Thoracic aorta (tissue), 2 donors: ENCODE measurements at regions not wholly inside any gene's neighbourhood (a gene's known extent, or its start where the extent isn't known, plus 50 kb on each side); places are given as distances from the start of the nearest gene placed in this dataset.

Experiments
- ATAC-seq: fragments of 150-250 bp; one replicate; pipeline ENCODE4 v1.8.0; 2017; ENCODE audit warnings: low read depth; ENCODE audit not compliant: insufficient number of reproducible peaks, low FRiP score
- DNase-seq: peaks from one replicate; pipeline ENCODE4 v3.0.0-alpha.2; 2020; ENCODE audit warnings: low spot score
- H3K27ac ChIP-seq, 2 donors: fragments of 200-600 bp; sonication (generic); 1 replicate in 1 of 2; 2 replicates in 1 of 2; pipeline ENCODE4 v1.5.1; 2016; ENCODE audit warnings: mild to moderate bottlenecking in 2 of 2, moderate library complexity in 2 of 2
- H3K27me3 ChIP-seq: fragments of 200-600 bp; sonication (generic); replicated peaks from 2 replicates; pipeline ENCODE4 v1.6.0; 2016; ENCODE audit warnings: mild to moderate bottlenecking; ENCODE audit not compliant: insufficient read depth
- H3K36me3 ChIP-seq: fragments of 200-600 bp; sonication (generic); one replicate; pipeline ENCODE4 v1.5.1; 2016
- H3K4me1 ChIP-seq, 2 donors: fragments of 200-600 bp; sonication (generic); 1 replicate in 1 of 2; 2 replicates in 1 of 2; pipeline versions ENCODE4 v1.5.1 to v1.6.0; 2016; ENCODE audit warnings: low read depth in 2 of 2, mild to moderate bottlenecking in 1 of 2; ENCODE audit not compliant: control insufficient read depth in 1 of 2
- H3K4me3 ChIP-seq: fragments of 200-600 bp; sonication (generic); 2 replicates; pipeline ENCODE4 v1.5.1; 2016; ENCODE audit warnings: mild to moderate bottlenecking
- H3K9me3 ChIP-seq: fragments of 200-600 bp; sonication (generic); 2 replicates; pipeline ENCODE4 v1.5.1; 2016
- CTCF ChIP-seq: fragments of 200-600 bp; sonication (generic); IDR thresholded peaks from one replicate; pipeline ENCODE4 v1.5.1; 2019; ENCODE audit warnings: antibody characterized with exemption

DNA sequence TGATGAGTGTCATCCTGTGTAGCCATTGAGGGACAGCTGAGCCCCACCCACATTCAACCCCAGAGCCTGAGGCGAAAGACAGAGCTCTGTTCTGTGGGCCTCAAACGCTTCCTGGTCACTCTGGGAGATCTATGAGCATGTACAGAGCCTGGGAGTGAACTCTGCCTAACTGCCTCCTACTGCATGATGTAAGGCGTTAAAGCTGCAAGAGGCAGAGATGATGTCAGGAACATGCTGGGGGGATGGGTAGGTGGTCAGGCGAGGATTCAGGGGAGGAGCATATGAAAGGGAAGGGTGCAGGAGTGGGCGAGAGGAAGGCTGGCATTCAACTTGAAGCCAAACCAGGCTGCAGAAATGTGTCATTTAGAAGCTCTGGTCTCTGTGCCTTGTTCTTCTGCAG lies 181.0 kb downstream of the TFCP2L1 start:
- no peaks in the 10 kb centered on the region for H3K27me3 ChIP-seq
- no peak overlapping the region for H3K27ac ChIP-seq
- no peaks in the 10 kb centered on the region for H3K36me3 ChIP-seq
- no peak overlapping the region for H3K4me3 ChIP-seq
- no peak for TF ChIP-seq CTCF
- ATAC-seq (no peak), DNase-seq (no peak)
- no peaks in the 10 kb centered on the region for H3K4me1 ChIP-seq
- no peaks in the 10 kb centered on the region for H3K9me3 ChIP-seq

DNA sequence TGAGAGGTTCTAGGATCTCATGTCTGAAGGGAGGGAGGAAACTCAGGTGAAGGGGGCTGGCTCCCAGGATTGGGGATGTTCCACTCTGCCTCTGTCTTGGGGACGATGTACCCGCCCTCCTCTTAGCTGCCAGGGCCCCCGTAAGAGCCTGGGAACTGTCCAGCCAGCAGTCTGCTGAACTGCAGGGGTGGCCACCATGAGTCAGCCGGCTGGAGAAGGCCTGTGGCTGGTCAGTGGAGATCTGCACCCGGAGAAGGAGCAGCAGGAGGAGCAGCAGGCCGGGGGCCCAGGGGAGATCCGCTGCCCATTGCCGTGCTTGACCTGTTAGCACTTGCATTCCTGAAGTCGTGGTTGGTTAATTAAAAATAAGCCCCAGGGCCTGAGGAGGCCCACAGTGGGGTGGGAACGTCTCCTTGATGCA lies 180.3 kb downstream of the TFCP2L1 start:
- no peaks in the 10 kb centered on the region for H3K36me3 ChIP-seq
- H3K4me3 ChIP-seq = no peak overlapping the region
- H3K9me3 ChIP-seq = no peaks in the 10 kb centered on the region
- no peak for TF ChIP-seq CTCF
- no peak overlapping the region for H3K27ac ChIP-seq
- no peak for ATAC-seq
- DNase-seq = no peak
- H3K27me3 ChIP-seq = no peaks in the 10 kb centered on the region
- H3K4me1 ChIP-seq = no peaks in the 10 kb centered on the region

DNA sequence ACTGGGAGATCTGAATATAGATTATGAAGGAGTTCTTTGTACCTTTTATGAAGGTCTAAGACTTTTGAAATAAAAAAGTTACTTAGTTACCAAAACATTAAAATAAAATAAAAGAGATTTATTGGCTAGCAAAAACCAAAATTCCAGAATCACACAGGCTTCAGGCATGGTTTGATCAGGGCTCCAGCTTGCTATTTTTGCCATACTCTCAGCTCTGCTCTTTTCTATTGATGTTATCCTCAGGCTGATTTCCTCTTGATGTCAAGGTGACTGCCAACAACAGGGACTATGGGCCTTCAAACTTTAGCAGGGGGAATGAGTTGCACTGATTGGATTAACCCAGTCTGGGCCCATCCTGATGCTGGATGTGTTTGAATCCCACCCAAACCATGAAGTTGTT lies 174.1 kb downstream of the TFCP2L1 start:
- TF ChIP-seq CTCF = no peak
- Histone ChIP-seq H3K9me3 (no peaks in the 10 kb centered on the region), H3K4me3 (no peak overlapping the region), H3K27me3 (no peaks in the 10 kb centered on the region), H3K27ac (no peak overlapping the region), H3K36me3 (no peaks in the 10 kb centered on the region), H3K4me1 (no peaks in the 10 kb centered on the region)
- ATAC-seq = no peak
- DNase-seq = no peak

DNA sequence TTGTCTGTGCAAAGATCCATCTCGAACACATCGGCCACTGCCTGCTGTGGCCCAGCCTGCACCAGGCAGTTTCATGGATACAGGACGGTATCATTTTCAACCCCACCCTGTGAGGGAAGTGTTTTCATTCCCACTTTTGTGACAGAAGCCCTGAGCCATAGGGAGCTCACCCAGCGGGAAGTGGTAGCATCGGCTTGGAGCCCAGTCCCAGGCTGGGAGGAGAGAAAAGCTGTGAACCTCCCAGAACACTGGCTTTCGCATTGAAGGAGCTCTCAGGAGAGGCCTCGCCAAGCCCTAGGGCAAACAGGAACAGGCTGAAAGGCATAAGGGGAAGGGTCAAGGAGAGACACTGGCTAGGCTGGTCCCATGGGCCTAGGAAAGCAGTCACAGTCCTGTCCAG lies 166.1 kb downstream of the TFCP2L1 start:
- DNase-seq (no peak), ATAC-seq (no peak)
- no peak overlapping the region for H3K27ac ChIP-seq
- TF ChIP-seq CTCF = no peak
- no peak overlapping the region for H3K4me3 ChIP-seq
- no peaks in the 10 kb centered on the region for H3K4me1 ChIP-seq
- no peaks in the 10 kb centered on the region for H3K27me3 ChIP-seq
- H3K9me3 ChIP-seq = no peaks in the 10 kb centered on the region
- no peaks in the 10 kb centered on the region for H3K36me3 ChIP-seq

GRCh38 chr2:121120411-121120810 lies 164.6 kb downstream of the TFCP2L1 start:
- DNase-seq (no peak), ATAC-seq (no peak)
- Histone ChIP-seq H3K4me1 (no peaks in the 10 kb centered on the region), H3K36me3 (no peaks in the 10 kb centered on the region), H3K27me3 (no peaks in the 10 kb centered on the region), H3K27ac (no peak overlapping the region), H3K4me3 (no peak overlapping the region), H3K9me3 (no peaks in the 10 kb centered on the region)
- TF ChIP-seq CTCF = no peak
